ENCODE measurements at regions not wholly inside any gene's neighbourhood (a gene's known extent, or its start where the extent isn't known, plus 50 kb on each side); places are given as distances from the start of the nearest gene placed in this dataset.

- DNase-seq (ENCODE audit: low read depth in 2 of 2) = no peak
Observed at GRCh38 chr13:109436841-109437240, 349.5 kb downstream of the IRS2 start.

DNA sequence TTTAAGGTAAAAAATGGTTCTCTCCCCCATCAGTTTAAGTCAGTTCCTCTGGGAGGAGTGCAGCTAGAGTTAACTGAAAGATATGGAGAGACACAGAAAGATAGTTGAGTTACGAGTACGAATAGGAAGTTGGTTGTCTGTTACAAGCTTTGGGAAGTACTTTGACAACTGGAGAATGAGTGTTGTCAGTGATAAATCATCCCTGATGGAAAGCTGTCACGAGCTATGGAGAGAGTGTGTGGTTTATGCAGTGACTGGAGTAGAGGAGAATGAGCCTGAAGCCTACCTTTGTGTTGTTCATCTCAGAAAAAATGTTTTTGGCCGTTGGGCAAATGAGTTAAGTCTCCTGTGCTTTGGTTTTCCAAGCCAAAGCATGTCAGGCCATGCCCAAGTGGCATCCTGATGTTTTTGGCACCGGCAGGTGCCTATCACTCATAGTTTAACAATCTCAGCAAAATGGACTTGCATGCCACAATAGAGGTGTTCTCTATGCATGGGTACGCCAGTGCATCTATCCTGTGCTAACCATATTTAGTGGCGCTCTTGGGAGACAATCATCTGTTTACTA is 350.2 kb downstream of the IRS2 start:
- no peak for DNase-seq (ENCODE audit: low read depth in 2 of 2)

- no peak for DNase-seq (ENCODE audit: low read depth in 2 of 2)
Observed at GRCh38 chr13:109431217-109431616, 355.2 kb downstream of the IRS2 start.

GRCh38 chr13:109428146-109428545 is 358.2 kb downstream of the IRS2 start:
- DNase-seq (ENCODE audit: low read depth in 2 of 2) = no peak

DNA sequence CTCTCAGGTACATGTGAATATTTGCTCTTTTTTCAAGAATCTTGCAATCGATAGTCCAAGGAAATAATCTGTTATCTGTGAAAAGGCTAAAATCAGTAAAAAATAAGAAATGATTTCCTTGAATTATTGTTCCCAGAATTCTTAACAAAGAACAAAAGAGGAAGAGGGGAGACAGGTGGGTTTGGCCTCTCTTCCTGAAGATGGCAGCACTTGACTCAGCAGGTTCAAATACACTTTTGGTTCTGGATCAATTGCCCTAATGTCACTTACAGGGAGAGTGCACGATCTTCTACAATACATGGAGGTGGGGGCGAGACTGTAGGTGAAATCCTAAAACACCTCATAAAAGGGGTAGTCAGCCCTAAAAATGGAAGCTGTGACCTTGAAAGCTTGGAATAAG is 358.7 kb downstream of the IRS2 start:
- no peak for DNase-seq (ENCODE audit: low read depth in 2 of 2)

GRCh38 chr13:109427148-109427547 is 359.2 kb downstream of the IRS2 start:
- no peak for DNase-seq (ENCODE audit: low read depth in 2 of 2)

GRCh38 chr13:109426690-109426990 is 359.7 kb downstream of the IRS2 start:
- no peak for DNase-seq (ENCODE audit: low read depth in 2 of 2)

- no peak for DNase-seq (ENCODE audit: low read depth in 2 of 2)
Observed at GRCh38 chr13:109425821-109426689, 360.3 kb downstream of the IRS2 start.

GRCh38 chr13:109422161-109422560 is 364.2 kb downstream of the IRS2 start:
- no peak for DNase-seq (ENCODE audit: low read depth in 2 of 2)

GRCh38 chr13:109419896-109420295 is 366.5 kb downstream of the IRS2 start:
- no peak for DNase-seq (ENCODE audit: low read depth in 2 of 2)

DNA sequence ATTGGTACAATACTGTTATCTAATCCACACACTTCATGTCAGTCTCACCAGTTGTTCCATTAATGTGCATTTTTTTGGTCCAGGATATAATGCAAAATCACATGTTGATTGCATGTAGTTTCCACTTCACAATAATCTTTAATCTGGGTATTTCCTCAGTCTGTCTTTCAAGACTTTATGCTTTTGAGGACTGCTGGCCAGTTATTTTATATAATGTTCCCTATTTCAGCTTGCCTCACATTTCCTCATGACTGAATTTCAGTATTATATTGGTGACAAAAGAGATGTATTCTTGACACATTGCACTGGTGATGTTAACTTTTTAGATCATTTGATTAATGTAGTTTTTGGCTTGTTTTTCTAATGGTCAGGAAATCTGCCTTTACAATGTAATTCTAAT is 368.3 kb downstream of the IRS2 start:
- DNase-seq (ENCODE audit: low read depth in 2 of 2) = no peak

- no peak for DNase-seq (ENCODE audit: low read depth in 2 of 2)
Observed at GRCh38 chr13:109416001-109416400, 370.4 kb downstream of the IRS2 start.

GRCh38 chr13:109415057-109415456 is 371.3 kb downstream of the IRS2 start:
- no peak for DNase-seq (ENCODE audit: low read depth in 2 of 2)

- DNase-seq (ENCODE audit: low read depth in 2 of 2) = no peak
Observed at GRCh38 chr13:109412283-109412901, 374.0 kb downstream of the IRS2 start.

- no peak for DNase-seq (ENCODE audit: low read depth in 2 of 2)
Observed at GRCh38 chr13:109410868-109411267, 375.5 kb downstream of the IRS2 start.

- no peak for DNase-seq (ENCODE audit: low read depth in 2 of 2)
Observed at GRCh38 chr13:109408591-109409382, 377.6 kb downstream of the IRS2 start.

DNA sequence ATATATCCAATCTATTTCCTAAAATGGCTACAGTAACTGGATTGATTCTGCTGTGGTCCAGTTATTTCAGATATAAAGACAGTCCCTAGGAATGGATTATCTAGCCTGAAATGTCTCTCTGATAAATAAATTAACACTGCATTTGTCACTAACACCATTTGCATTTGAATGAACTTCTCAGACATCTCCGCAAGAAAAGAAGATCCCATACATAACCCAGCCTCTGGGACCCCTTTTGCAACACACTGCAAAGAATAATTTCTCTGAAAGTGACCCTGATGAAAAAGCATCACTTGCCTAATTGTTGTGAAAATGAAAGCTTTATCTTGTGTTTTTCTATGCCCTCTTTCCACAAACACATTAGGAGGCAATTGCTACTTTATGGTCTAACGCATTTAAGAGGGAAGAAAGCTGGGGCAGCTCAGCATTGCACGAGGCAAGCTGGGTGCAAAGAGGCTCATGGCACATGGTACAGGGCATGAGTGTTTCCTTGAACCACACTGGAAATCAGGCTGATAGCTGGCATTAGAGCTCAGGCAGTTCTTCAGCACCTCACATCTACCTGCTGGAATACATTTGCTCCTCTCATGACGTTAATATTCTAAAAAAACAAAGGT is 379.9 kb downstream of the IRS2 start:
- no peak for DNase-seq (ENCODE audit: low read depth in 2 of 2)

GRCh38 chr13:109403012-109403421 is 383.4 kb downstream of the IRS2 start:
- DNase-seq (ENCODE audit: low read depth in 2 of 2) = no peak

DNA sequence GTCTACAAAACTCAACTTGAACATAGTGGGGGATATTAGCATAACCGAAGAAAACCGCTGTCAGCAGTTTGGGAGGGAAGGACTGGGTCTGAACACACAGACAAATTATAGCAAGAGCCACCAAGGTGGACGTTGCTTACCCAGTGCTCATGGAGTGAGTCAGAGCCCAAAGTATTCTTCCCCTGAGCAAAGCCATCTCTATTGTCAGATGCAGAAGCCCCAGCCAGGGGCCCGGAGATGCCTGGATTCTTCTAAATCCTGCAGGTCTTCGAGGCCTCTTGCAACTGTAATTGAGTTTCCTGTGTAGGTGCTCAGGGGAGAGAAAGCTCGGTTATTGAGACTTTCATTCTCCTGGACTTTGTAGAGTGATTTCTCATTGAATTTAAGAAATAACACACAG is 384.5 kb downstream of the IRS2 start:
- DNase-seq (ENCODE audit: low read depth in 2 of 2) = no peak

GRCh38 chr13:109401307-109401706 is 385.1 kb downstream of the IRS2 start:
- no peak for DNase-seq (ENCODE audit: low read depth in 2 of 2)

- DNase-seq (ENCODE audit: low read depth in 2 of 2) = no peak
Observed at GRCh38 chr13:109400624-109401257, 385.6 kb downstream of the IRS2 start.

All from activated CD4-positive, alpha-beta T cell treated with anti-CD3 and anti-CD28 coated beads for 24 hours (primary cell).